M059J (cell line): ENCODE measurements at regions not wholly inside any gene's neighbourhood (a gene's known extent, or its start where the extent isn't known, plus 50 kb on each side); places are given as distances from the start of the nearest gene placed in this dataset.
"Not testable (repeated sequence)": the region's sequence is repeated elsewhere in the genome, so short reads cannot be mapped to it uniquely, and the experiment has no call there.

Experiments used
- DNase-seq: peaks from one replicate; pipeline ENCODE4 v3.0.0-alpha.2; 2012; ENCODE audit warnings: low read depth

DNA sequence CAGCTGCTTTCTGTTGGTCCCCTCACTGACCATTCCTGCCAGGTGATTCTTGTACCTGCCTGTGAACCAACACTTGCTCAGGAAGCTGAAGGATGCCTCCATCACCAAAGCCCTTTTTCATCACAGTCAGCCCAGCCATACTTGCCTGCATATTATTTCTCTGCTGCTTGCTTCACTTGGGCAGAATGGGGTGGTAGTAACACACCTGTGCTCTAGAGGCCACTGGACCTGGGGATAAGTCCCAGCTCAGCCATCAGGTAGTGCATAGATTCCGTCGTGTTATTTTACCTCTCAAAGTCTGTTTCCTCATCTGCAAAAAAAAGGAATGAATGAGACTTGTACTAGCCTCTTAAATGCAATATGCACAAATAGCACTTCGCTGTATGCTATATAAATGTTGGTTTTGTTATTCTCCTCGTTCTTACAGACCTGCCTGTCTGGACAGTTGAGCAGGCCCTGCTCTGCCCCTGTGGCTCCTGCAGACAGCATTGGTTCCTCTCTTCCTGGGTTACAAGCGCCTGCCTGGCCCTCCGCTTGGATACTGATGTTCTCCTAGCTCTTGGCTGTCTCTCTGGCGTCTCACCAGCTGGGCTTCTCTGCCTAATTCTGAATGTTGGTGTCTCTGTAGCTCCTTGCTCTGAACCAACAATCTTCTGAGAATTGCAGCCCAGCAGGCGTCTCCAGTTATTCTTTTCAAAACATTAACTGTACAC, 151.8 kb downstream of the UNC5CL start:
- no peak for DNase-seq

- no peak for DNase-seq
These were observed 153.8 kb downstream of the UNC5CL start for GRCh38 chr6:40885139-40885774.

DNA sequence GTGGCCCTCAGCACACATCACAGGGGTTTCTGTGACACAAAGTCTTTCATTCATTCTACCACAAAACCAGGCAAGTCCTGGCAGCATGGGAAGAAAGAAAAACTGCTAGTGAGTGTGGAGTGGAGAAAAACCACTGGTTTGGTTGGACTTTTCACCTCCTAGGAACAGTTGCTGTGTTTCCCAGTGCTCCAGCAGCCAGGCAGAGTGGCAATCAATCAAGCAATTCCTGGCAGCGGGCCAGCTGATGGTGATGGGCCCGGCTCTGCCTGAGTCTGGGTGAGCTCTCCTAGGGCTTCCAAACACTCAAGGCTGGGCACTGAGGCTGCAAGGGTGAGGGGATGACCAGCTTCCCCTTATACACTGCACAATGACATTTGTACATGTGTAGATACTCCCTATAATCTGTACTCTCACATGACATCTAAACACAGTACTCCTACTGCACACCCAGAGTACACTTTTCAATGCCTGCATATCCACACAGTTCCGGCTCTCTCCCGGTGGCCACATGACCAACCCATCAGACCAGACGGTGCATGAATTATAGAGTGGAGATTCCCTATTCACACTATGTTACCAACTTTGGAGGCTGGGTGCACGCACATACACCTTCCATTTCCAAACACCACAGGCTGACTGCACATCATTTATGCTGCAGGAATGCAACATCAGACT, 156.6 kb downstream of the UNC5CL start:
- DNase-seq = no peak

DNA sequence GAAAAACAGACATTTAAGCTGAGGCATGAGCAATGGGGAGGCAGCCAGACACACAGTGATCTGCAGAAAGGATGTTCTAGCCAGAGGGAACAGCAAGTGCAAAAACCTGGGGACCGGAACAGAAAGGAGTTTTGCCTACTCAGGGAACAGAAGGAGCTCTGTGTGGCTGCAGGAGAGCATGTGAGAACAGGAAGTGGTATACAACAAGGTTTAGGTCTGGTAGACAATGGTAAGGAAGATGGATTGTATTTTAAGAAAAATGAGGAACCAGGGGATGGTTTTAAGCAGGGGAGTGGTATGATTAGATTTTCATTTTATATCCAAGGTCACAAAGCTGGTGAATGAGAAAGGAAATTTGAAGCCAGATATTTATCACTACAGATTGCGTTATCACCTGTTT, 157.5 kb downstream of the UNC5CL start:
- DNase-seq = no peak

DNA sequence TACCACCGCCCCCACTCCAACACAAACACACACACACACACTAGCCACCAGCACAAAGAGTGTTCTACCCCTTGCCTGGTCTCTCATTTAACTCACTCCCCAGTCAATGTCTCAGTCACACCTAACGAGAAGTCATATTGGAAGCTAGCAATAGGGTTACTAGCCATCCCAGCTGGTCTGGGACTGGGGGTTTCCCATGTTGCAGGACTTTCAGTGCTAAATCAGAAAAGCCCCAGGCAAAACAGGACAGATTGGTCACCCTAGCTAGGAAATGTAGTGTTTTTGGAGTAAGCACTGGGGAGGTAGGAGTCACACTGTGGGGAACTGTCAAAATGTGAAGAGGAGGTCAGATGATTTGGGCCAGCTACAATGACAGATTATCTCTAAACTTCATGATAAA, 158.1 kb downstream of the UNC5CL start:
- peak; percentile 6 for DNase-seq

GRCh38 chr6:40879169-40879568, 159.9 kb downstream of the UNC5CL start:
- DNase-seq = no peak

DNA sequence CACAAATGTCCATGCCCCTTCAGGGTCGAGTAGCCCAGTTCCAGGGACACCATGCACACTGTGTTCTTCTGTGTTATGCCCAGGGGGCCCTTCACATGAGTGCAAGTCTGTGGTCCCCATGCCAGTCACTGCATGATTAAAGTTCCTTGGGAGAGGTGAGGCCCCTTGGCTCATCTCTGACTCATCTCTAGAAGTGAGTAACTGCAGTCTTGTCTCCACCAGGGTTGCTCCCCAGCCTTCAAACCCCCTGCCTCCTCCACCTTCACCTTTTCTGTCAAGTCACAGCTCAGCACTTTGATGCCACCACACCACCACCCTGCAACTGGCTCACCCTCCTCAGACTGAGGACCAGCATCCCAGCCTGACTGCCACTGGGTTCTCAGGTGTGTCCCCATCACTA, 161.7 kb downstream of the UNC5CL start:
- peak; percentile 53 for DNase-seq

GRCh38 chr6:40876336-40876735, 162.7 kb downstream of the UNC5CL start:
- DNase-seq = no peak

- DNase-seq = peak; percentile 9
These were observed 164.5 kb downstream of the UNC5CL start for GRCh38 chr6:40874495-40874894.

DNA sequence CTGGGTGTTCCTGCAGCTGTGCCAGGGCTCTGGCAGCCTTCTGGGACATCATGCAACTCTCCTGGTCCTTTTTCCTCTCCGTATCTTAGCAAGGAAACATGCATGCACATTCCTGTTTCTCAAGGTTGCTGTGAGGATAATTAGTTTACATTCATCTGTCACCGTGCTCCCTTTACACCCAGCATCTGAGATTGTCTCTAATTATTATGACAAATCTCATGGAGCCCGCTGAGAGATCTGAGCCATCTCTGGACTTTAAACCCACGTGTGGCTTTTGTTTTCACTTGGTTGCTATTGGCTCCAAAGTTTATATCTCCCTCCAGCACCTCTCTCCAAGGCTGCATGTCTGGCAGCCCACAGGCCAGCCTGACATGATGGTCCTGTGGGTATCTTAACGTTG, 167.6 kb downstream of the UNC5CL start:
- no peak for DNase-seq

GRCh38 chr6:40868089-40868865, 170.7 kb downstream of the UNC5CL start:
- not testable (repeated sequence) for DNase-seq

GRCh38 chr6:40867527-40867926, 171.5 kb downstream of the UNC5CL start:
- not testable (repeated sequence) for DNase-seq

- DNase-seq = not testable (repeated sequence)
These were observed 173.8 kb downstream of the UNC5CL start for GRCh38 chr6:40865259-40865658.

DNA sequence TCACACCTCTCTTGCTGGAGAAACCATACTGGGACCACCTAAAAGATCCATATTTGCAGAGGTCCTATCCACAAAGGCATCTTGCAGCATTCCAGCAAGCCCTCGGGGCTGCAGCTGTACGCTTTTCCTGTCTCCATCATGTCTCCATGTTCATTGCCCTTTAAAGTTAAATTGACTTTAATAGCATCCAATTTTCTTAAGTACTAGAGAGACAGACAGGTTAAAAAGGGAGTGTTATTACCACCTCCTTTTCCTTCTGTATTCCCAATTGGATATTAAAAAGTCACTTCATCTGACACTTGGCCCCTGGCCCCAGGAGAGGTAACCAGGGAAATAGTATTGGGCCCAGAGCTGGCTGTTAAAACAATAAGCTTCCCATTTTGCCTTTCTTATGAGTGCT, 178.6 kb downstream of the UNC5CL start:
- DNase-seq = no peak

DNA sequence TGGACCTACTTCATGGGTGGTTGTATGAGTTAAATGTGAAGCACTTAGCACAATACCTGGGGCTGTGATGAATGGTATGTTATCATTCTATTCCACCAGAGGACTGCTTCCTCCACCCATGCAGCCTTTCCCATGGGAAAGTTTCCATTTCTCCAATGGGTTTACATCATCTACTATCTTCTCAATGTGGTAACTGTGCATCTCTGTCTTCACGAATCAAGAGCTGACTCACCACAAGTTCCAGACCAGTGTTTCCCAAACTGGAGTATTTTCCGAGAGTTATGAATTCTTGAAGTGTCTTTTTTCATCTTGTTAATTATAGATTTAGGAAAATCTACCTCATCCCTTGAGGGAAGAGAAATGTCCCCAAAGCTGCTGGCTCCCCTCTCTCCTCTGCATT, 182.8 kb downstream of the UNC5CL start:
- no peak for DNase-seq

DNA sequence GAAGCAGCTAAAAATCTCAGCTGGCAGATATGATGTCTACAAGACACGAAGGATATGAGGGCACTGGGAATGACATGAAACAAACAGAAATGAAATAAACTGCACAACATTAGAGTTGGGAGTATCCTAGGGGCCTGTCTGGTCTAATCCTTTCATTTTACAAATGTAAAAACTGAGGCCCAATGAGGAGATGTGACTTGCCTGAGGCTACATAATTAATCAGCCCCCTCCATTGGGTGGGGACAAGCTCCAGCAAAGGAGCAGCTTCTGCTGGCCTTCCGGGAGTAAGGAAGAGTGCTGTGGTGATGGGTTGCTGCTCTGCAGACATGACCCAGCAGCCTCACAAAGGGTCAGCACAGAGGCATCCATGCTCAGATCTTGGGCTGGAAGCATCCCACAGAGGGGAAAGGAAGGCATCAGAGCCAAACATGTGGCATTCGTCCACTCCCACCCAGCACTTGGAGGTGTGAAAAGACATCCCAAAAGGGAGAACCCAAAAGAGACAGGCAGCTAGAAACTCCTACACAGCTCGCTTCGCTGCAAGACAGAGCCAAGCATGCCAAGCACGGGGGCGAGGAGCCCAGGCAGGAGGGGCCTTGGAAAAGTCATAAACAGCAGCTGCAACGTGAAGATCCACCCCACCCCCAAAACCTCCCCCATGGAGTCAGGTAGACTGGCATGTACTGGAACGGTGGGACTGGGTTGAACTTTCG, 183.7 kb downstream of the UNC5CL start:
- no peak for DNase-seq

DNA sequence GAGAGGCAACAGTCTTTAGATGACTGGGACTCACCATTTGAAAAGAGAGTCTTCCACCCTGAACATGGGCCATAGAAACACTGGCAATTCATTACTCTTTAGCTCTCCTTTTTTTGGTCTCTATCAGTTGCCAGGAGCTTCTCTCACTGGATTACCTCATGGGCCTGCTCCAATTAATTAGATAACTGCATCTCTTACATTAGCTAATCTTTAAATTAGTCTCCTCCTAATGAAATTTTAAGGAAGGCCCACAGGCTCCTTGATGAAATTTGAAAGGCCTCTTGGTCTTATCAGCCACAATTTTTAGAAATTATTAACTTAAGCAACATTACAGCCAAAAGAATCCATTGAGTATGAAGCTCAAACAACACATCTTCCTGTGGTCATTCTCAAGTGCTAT, 184.4 kb downstream of the UNC5CL start:
- DNase-seq = no peak

- peak; percentile 54 for DNase-seq
These were observed 186.1 kb downstream of the UNC5CL start for GRCh38 chr6:40852779-40853373.

DNA sequence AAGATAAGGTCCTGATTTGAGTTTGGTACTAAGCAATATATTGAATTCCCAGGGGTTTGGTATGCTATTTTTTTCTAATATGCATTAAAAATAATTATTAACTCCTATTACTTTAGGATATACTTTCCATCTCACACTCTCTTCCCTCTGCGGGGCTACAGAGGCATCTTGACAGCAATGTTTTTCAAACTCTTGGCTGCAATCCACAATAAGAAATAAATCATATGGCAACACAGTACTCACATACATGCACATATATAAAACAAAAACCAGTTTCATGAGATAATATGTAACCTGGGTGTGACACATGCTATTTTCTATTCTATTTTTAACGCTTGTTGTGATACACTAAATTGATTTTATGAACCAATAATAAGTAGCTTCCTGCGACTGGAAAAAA, 189.5 kb downstream of the UNC5CL start:
- no peak for DNase-seq

DNA sequence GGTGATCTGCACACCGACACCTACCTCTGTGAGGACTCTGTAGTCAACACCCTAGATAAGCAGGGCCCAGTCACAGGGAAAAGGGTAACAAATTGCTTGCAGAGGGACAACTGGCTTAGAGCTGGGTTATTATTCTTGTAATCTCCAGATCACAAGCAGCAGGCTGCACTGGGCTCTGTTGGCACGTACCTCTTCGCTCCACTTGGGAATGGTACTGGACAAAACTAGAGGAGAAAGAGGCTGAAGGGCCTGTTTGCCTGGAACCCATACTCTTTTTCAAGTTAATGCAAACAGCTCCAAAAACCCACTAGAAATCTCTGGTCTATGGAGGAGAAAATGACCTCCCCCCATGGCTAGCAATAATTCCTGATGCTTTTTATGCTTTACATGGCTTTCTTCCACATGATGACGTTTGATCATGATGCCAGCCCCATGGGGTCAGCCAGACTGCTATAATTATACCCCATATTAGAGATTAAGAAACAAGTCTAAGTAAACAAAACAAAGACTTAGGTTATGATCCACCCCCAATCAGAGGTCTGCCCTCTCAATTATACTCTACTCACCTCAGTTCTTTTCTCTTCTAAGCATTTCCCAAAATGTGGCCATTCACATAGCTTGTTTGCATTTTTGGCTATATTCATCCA, 190.0 kb downstream of the UNC5CL start:
- DNase-seq = no peak

- peak; percentile 18 for DNase-seq
These were observed 191.0 kb downstream of the UNC5CL start for GRCh38 chr6:40848038-40848437.
